Astrocyte of the hippocampus (primary cell): ENCODE measurements at regions not wholly inside any gene's neighbourhood (a gene's known extent, or its start where the extent isn't known, plus 50 kb on each side); places are given as distances from the start of the nearest gene placed in this dataset.
A peak's percentile ranks its signal among the peaks of the same experiment; 100 is the strongest.
"Not testable (repeated sequence)": the region's sequence is repeated elsewhere in the genome, so short reads cannot be mapped to it uniquely, and the experiment has no call there.

Experiments
- DNase-seq: peaks from one replicate; pipeline ENCODE4 v3.0.0; 2011; ENCODE audit warnings: low read depth, low spot score

DNA sequence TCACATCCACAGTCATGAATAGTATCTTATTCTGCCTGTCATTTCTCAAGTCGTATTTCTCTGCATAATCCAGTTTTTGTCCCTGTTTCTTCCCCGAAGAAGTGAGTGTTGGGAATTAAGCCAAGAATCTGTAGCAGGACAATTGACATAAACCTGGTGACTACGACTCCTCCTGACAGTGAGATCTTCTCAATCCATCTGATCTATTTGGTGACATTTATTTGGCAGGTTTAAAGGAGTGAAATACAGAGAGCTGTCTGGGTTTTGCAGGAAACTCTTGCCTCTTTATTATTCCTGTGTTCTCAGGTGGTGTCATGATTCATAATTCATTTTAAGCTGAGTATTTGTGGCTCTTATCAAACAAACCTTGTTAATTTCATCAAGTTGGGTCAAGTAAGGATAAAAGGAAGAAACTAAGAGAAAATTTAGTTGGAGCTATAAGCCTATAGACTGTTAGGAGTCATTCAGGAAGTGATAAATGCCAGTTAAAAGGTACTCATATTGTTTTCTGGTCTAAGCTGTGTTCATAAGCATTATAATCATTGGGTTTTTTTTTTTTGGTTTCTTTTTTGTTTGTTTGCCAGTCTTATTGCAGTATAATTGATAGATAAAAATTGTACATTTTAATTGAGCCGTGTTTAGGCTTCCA is 95.9 kb upstream of the PCSK1 start:
- DNase-seq, result no peak

DNA sequence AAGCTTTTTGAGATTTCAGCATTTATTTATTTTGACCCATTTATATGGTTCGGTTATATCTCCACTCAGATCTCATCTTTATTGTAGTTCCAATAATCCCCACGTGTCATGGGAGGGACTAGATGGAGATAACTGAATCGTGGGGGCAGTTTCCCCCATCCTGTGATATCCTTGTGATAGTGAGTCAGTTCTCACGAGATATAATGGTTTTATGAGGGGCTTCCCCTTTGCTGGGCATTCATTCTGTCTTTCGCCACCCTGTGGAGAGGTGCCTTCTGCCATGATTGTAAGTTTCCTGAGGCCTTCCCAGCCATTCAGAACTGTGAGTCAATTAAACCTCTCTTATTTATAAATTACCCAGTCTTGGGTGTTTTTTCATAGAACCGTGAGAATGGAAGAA is 96.5 kb upstream of the PCSK1 start:
- no peak for DNase-seq

DNA sequence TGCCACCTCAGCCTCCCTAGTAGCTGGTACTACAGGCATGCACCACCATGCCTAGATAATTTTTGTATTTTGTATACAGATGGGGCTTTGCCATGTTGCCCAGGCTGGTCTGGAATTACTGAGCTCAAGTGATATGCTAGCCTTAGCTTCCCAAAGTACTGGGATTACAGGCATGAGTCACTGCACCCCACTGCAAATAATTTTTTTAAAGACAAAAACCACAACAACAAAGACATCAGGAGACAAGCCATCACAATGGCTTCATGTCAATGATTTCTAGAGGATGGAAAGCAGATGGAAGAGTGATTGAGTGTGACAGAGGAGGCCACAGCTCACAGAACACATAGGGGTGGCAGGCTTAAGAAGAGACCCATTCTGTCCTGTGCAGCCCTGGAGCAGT is 97.9 kb upstream of the PCSK1 start:
- DNase-seq, result no peak

DNA sequence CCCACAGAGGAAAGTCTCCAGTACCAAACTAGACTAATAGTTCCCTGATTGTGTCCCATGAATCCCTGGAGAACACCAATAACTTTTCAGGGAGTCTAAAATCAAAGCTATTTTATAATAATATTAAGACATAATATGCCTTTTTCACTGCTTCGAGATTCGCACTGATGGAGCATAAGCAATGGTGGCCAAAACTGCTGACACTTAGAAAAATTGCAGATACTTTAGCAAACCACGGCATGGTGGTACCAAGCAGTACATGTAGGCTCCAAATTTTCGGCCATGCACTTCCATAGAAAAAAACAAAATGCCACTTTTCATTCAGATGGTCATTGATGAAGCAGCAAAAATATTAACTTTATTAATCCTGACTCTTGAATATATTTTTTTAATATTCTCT is 100.3 kb upstream of the PCSK1 start:
- DNase-seq, result no peak

DNA sequence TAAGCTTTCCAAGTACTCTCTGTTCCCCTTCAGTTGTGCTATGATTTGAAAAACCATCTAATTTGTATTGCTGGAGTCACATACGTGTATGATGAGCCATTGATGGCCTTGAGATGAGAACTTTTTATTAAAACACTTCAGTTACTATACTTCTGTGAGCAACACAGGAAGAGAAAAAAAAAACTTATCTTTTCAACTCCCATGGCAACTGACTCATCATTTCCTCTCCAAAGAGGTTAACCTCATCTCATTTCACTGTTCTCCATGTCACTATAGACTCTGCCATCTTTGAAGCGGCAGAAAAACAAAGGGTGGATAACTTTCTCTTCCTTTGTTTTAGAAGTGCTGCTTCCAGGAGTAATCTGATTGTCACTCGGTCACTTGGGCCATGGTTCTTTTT is 104.3 kb upstream of the PCSK1 start:
- peak; percentile 31 for DNase-seq

DNA sequence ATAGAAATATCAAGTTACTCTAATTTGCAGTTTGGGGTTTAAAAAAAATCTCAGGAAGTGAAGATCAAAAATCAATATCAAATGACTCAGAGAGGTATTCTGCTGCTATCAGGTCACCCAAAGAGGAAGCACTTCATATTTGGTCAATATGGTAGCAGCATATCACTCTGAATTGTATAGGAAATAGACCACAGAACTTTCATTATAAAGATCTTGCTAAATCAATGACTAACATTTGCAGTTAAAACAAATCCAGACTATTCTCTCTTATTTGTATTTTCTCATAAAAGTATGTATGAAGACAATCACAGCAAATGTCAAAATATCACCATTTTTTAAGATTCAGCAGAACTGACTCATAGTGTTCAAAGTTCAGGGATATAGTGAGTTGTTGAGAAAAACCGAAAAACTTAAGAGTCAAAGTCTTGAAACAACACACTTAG is 105.8 kb upstream of the PCSK1 start:
- DNase-seq, result no peak

DNA sequence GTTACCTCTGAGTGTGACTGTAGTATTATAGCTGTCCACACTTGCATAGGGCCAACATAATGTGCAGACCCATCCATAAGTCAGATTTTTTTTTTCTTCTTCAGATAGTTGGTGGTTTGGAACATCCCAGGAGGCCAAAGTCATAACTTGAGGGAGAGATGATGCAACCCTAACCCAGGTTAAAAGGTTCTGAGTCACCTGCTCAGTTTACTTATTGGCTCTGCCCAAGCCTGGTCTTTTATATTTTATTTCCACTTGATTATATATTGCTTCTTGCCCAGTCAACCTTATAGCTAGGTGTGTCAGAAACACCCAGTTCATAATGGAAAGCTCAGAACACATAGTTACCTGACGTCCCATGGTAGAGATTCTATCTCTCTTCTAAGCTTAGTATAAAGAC is 113.1 kb upstream of the PCSK1 start:
- DNase-seq, result no peak

DNA sequence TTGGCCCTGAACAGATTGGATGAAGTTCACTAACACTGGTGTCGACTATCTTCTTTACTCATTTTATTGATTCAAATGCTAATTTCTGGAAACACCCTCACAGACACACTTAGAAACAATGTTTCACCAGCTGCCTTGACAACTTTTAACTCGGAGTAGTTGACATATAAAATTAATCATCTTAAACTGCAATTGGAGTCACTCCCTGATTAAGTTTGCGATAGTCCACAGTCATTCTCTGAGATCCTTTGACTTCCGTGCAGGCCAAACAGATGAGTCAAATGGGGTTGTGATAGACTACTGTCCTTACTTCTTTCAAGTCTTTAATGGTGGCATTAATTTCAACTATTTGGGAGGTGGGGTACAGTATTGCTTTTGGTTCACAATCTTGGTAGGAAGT is 114.4 kb upstream of the PCSK1 start:
- DNase-seq, result no peak

DNA sequence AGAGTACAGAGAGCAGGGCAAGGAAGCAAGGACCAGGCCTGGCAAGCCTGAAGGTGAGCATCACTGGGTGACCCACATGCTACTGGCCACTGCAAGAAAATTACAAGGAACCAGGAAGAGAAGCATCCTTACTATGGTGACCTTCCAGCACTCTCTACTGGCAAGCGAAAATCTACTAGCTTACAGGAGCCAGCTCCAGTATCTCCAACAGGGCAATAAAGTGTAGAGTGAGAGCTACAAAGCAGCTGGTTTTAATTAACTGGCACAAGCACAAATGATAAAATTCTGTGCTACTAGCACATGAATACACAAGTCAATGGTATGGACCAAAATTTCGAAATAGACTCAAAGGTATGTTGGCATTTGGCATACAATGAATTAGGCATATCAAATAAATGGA is 113.3 kb upstream of the CAST start:
- DNase-seq, result no peak

DNA sequence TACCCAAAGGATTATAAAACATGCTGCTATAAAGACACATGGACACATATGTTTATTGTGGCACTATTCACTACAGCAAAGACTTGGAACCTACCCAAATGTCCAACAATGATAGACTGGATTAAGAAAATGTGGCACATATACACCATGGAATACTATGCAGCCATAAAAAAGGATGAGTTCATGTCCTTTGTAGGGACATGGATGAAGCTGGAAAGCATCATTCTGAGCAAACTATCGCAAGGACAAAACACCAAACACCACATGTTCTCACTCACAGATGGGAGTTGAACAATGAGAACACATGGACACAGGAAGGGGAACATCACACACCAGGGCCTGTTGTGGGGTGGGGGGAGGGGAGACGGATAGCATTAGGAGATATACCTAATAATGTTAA is 101.3 kb upstream of the CAST start:
- not testable (repeated sequence) for DNase-seq

DNA sequence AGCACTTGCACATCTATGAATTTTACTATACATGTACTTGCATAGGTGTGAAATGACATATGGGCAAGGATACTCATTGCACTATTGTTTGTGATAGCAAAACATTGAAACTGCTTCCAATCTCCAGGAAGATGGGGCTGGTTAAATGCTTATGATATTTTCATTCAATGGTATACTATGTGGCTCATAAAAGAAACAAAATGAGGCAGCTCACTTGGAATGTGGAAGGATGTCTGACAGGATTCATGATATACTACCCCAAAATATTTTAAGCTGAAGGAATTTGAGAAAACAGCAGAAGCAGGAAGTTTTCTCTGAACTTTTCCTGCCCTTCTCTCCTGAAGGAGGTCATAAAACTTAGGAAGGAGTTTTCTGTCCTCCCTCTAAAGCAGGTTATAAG is 99.6 kb upstream of the CAST start:
- DNase-seq, result peak; percentile 47

DNA sequence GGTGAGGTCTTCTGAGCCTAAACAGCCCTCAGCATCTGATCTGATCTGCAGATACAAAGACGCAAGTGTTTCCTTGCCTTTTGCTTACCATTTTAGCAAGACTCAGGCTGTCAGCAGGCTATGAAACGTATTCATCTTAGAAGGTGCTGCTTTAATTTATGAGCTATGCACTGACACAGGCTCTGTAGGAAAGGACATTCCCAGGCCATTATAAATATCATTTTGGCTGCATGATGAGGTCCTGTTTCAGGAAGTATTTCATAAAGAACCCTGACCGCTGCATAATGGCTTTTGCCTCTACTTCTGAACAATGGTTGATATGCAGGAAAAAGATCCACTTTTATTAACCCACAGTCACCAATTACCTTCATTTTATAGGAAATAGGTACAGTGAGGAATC is 98.4 kb upstream of the CAST start:
- no peak for DNase-seq

DNA sequence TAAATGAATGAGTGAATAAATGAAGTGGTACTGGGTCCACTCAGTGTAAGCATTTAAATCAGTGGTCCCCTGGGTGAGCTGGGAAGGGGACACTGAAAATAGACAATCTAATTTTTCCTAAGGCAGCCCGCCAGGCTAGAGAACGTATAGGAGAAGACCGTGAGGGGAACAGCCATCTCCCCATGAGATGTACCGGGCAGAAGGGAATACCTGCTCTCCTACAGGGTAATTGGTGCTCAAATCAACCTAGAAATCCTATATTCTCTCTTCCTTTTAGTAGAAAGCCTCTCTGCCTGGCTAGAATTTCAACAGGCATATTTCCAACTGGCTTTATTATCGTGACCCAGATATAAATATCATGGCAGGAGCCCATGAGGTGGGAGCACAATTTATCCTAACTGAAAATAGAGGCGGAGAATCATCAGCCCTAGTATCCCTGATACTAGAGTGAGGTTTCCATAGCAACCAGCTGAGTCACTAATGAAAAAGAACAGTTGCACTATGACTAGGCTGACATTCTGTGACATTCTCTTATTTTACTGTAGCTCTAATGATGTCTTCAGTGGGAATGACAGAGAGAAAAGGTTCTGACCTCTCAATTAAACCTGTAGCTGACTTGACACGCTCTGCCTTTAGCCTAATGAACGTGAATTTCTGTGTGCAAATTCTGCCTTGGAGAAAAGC is 96.5 kb upstream of the CAST start:
- DNase-seq, result peak; percentile 77

DNA sequence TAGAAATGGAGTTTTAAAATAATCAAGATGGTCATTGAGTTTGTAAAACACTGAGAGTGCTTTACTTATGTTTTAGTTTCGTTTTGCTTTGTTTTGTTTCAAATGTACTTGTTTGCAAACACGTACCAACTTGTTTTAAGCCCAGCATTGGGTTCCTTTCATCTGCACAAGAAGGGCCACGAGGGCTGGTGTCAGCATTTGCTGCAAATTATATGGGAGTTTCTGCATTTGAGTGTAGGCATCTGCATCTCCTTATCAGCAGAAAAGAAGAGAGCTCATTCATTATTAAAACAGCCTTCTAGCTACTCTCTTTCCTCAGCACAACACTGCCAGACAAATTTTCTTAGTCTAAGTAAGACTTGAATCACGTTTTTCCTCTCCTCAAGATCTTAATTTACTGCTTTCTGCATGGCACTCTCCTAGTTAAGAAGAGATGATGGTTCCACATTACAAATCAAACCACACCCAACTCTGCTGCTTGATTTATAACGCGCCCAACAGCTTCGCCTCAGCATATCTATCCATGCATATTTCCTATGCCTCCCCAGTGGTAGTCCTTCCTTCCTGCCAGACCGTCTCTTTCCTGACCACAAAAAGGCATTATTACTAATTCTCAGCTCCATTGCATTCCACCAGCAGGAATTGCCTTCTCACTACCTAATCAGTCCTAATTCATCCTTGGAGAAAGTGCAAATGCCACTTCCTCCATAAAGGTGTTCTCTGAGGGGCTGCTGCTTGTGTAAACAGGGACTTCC is 95.2 kb upstream of the CAST start:
- peak; percentile 28 for DNase-seq

DNA sequence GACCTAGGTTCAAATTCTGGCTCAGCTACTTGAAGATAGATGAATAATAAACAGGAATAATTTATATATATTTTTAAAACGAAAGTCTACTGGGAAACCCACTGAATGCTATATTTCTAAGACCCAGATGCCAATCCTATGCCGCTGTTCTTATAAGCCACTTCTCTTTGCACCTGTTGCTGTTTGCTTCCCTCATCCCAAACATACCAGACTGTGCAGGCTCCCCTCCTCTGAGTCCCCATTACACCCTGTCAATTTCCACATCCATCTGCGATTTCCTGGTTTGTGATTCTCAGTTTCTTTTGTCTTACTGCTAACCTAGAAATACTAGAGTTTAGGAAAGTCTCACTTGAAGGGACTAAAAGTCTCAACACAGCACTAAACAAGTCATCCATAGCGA is 92.8 kb upstream of the CAST start:
- no peak for DNase-seq

DNA sequence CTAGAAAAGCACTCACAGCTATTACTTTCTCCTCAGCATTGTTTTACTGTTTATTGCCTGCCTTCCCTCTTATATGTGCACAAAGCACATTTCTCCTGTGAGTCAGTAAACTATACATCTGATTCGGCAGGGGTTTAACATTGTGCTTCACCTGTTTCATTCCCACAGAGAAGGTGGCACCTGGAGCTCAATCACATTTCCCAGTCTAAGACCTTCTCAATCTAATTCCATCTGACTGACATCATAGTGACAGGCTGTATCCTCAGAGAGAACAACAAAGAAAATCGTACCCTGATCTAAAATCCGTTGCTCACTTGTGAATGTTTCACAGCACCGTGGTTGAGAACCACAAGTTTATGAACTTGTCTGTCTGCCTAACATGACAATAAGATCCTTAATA is 92.4 kb upstream of the CAST start:
- no peak for DNase-seq

DNA sequence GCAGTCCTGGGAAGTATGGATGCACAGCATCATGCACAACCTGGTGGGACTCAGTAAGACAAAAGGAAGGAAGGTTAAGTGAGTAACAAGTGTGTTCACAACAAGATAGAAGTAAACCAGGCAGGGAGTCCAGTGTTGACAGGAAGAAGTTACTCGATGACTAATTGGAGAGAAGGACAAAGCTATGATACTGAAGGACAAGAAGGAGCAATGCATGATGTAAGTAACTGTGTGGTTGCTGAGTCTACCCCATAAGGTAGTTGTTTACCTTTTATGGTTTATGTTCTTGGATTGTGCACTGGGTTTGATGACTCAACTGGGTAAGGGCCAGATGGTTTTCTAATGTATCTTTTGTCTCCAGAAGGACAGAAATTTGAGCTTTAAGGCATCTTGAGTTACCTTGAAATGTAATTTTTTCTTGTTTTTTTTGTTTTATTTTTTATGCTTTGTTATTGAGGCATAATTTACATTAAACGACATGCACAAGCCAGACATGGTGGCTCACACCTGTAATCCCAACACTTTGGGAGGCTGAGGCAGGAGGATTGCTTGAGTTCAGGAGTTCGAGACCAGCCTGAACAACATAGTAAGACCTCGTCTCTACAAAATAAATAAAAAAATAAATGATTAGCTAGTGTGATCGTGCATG is 89.2 kb upstream of the CAST start:
- peak; percentile 78 for DNase-seq

DNA sequence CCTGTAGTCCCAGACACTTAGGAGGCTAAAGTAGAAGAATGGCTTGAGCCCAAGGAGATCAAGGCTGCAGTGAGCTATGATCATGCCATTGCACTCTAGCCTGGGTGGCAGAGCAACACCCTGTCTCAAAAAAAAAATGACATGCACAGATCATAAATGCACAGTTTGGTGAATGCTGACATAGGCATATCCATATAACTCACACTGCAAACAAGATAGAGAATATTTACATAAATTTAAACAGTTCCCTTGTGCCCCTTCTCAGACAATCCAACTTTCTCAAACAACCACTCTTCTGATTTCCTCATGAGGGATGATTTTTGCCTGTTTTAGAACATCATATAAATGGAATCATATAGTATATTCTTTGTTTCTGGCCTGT is 88.7 kb upstream of the CAST start:
- DNase-seq, result no peak

DNA sequence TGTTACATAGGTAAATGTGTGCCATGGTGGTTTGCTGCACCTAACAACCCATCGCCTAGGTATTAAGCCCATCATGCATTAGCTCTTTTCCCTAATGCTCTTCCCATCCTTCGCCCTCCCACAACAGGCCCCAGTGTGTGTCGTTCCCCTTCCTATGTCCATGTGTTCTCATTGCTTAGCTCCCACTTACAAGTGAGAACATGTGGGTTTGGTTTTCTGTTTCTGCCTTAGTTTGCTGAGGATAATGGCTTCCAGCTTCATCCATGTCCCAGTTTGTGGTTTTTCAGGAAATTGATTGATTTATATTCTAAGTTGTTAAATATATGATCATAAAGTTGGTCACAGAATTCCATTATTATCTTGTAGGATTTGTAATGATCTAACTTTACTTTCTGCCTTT is 85.3 kb upstream of the CAST start:
- DNase-seq, result no peak

DNA sequence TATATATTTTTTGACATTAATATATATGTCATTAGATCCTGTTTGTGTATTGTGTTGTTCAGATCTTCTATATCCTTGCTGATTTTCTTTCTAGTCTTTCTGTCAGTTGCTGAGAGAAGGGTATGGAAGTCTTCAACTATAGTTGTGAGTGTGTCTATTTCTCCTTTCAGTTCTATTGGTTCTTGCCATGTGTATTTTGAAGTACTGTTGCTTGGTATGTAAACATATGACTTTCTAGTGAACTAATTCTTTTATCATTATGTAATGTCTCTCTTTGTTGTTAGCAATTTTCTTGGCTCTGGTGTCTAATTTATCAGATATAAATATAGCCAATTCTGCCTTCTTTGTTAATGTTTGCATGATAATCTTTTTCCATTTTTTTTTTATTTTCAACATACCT is 84.3 kb upstream of the CAST start:
- DNase-seq, result no peak

DNA sequence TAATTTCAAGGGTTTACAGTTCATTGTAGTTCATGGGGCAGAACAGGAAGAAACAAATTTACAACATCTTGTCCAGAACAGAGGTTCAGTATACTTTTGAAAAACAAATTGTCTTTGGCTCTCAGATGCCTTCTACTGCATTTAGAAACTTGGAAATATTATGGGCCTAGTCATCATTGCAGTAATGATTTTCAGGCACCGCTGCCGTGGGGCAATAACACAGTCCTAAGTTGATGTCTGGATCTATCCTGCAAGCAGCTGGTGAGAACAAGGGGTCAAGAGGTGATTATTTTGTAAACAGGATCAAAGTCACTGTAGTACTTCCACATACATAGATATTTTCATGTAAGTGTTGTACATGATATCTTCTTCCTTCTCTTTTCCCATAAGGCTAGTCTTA is 82.5 kb upstream of the CAST start:
- DNase-seq, result no peak

DNA sequence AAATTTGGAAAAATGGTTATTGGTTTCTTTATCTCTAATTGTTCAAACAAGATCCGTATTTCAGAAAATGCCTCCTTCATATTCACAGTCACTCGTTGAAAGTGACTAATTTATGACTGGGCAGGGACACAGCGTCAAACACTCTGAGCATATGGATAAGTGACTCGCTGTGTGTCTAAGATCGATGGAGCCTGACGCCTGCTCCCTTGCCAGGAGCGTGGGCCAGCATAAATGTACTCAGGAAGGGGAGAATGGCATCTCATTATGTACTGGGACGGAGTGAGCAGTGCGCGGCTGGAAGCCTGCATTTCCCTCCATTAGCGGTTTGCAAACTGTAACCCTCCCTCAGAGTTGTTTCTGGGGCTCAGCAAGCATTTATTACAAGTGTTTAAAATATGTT is 79.8 kb upstream of the CAST start:
- DNase-seq, result peak; percentile 60

DNA sequence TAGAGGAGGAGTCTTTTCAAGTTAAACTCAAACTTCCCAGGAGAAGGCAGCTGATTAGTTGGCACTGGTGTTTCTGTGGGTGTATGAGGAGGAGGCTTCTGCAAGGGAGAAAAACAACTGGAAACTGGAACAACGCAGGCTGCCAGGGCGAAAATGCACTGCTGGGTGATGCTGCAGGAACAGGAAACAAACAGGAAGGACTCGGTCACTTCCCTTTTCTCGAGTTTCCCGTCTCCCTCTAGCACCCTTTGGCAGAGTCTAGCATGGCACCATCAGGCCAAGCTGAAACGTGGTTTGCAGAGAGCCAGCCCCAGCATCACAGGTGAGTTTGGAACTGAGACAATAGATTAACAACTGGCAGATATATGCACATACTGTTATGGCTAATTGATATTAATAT is 77.5 kb upstream of the CAST start:
- no peak for DNase-seq
